ENCODE measurements at regions not wholly inside any gene's neighbourhood (a gene's known extent, or its start where the extent isn't known, plus 50 kb on each side); places are given as distances from the start of the nearest gene placed in this dataset.
"Not testable (repeated sequence)": the region's sequence is repeated elsewhere in the genome, so short reads cannot be mapped to it uniquely, and the experiment has no call there.

GRCh38 chr7:153958381-153958780, 93.8 kb upstream of the DPP6 start:
- H3K36me3 ChIP-seq (ENCODE audit: insufficient read depth, low read length); H3K4me3 ChIP-seq (ENCODE audit: low read depth in 1 of 2, low read length in 2 of 2); H3K4me1 ChIP-seq (ENCODE audit: insufficient read depth, low read length); H3K27me3 ChIP-seq (ENCODE audit: control insufficient read depth in 1 of 2, insufficient read depth in 2 of 2, low read length in 2 of 2); H3K27ac ChIP-seq (ENCODE audit: low read depth, low read length); H3K9ac ChIP-seq (ENCODE audit: low read length); H3K9me3 ChIP-seq (ENCODE audit: low read length): not testable (repeated sequence)

- H3K27me3 ChIP-seq (ENCODE audit: control insufficient read depth in 1 of 2, insufficient read depth in 2 of 2, low read length in 2 of 2); H3K4me3 ChIP-seq (ENCODE audit: low read depth in 1 of 2, low read length in 2 of 2); H3K27ac ChIP-seq (ENCODE audit: low read depth, low read length); H3K36me3 ChIP-seq (ENCODE audit: insufficient read depth, low read length); H3K4me1 ChIP-seq (ENCODE audit: insufficient read depth, low read length); H3K9me3 ChIP-seq (ENCODE audit: low read length); H3K9ac ChIP-seq (ENCODE audit: low read length): not testable (repeated sequence)
These were observed 93.4 kb upstream of the DPP6 start for GRCh38 chr7:153958789-153959188.

GRCh38 chr7:153964481-153965112, 87.6 kb upstream of the DPP6 start:
- not testable (repeated sequence) for H3K27ac ChIP-seq (ENCODE audit: low read depth, low read length); H3K4me3 ChIP-seq (ENCODE audit: low read depth in 1 of 2, low read length in 2 of 2); H3K9ac ChIP-seq (ENCODE audit: low read length); H3K27me3 ChIP-seq (ENCODE audit: control insufficient read depth in 1 of 2, insufficient read depth in 2 of 2, low read length in 2 of 2); H3K36me3 ChIP-seq (ENCODE audit: insufficient read depth, low read length); H3K9me3 ChIP-seq (ENCODE audit: low read length); H3K4me1 ChIP-seq (ENCODE audit: insufficient read depth, low read length)

GRCh38 chr7:153969016-153969415, 83.2 kb upstream of the DPP6 start:
- not testable (repeated sequence) for H3K9me3 ChIP-seq (ENCODE audit: low read length); H3K27ac ChIP-seq (ENCODE audit: low read depth, low read length); H3K36me3 ChIP-seq (ENCODE audit: insufficient read depth, low read length); H3K4me1 ChIP-seq (ENCODE audit: insufficient read depth, low read length); H3K9ac ChIP-seq (ENCODE audit: low read length); H3K27me3 ChIP-seq (ENCODE audit: control insufficient read depth in 1 of 2, insufficient read depth in 2 of 2, low read length in 2 of 2); H3K4me3 ChIP-seq (ENCODE audit: low read depth in 1 of 2, low read length in 2 of 2)

- not testable (repeated sequence) for H3K27me3 ChIP-seq (ENCODE audit: control insufficient read depth in 1 of 2, insufficient read depth in 2 of 2, low read length in 2 of 2); H3K9ac ChIP-seq (ENCODE audit: low read length); H3K9me3 ChIP-seq (ENCODE audit: low read length); H3K4me1 ChIP-seq (ENCODE audit: insufficient read depth, low read length); H3K4me3 ChIP-seq (ENCODE audit: low read depth in 1 of 2, low read length in 2 of 2); H3K27ac ChIP-seq (ENCODE audit: low read depth, low read length); H3K36me3 ChIP-seq (ENCODE audit: insufficient read depth, low read length)
These were observed 77.6 kb upstream of the DPP6 start for GRCh38 chr7:153974603-153975002.

- H3K9me3 ChIP-seq (ENCODE audit: low read length) = not testable (repeated sequence)
These were observed 75.5 kb upstream of the DPP6 start for GRCh38 chr7:153976745-153977144.

GRCh38 chr7:153983186-153983585, 69.0 kb upstream of the DPP6 start:
- not testable (repeated sequence) for H3K27me3 ChIP-seq (ENCODE audit: control insufficient read depth in 1 of 2, insufficient read depth in 2 of 2, low read length in 2 of 2); H3K36me3 ChIP-seq (ENCODE audit: insufficient read depth, low read length); H3K9ac ChIP-seq (ENCODE audit: low read length); H3K4me3 ChIP-seq (ENCODE audit: low read depth in 1 of 2, low read length in 2 of 2); H3K27ac ChIP-seq (ENCODE audit: low read depth, low read length); H3K4me1 ChIP-seq (ENCODE audit: insufficient read depth, low read length); H3K9me3 ChIP-seq (ENCODE audit: low read length)

More at GRCh38 chr7:153976745-153977144, 75.5 kb upstream of the DPP6 start:
- H3K27ac ChIP-seq (ENCODE audit: low read depth, low read length); H3K27me3 ChIP-seq (ENCODE audit: control insufficient read depth in 1 of 2, insufficient read depth in 2 of 2, low read length in 2 of 2); H3K4me1 ChIP-seq (ENCODE audit: insufficient read depth, low read length); H3K9ac ChIP-seq (ENCODE audit: low read length); H3K4me3 ChIP-seq (ENCODE audit: low read depth in 1 of 2, low read length in 2 of 2); H3K36me3 ChIP-seq (ENCODE audit: insufficient read depth, low read length): not testable (repeated sequence)

- not testable (repeated sequence) for H3K36me3 ChIP-seq (ENCODE audit: insufficient read depth, low read length); H3K27me3 ChIP-seq (ENCODE audit: control insufficient read depth in 1 of 2, insufficient read depth in 2 of 2, low read length in 2 of 2); H3K27ac ChIP-seq (ENCODE audit: low read depth, low read length); H3K9ac ChIP-seq (ENCODE audit: low read length); H3K4me3 ChIP-seq (ENCODE audit: low read depth in 1 of 2, low read length in 2 of 2); H3K9me3 ChIP-seq (ENCODE audit: low read length); H3K4me1 ChIP-seq (ENCODE audit: insufficient read depth, low read length)
These were observed 63.1 kb upstream of the DPP6 start for GRCh38 chr7:153989066-153989627.

- not testable (repeated sequence) for H3K36me3 ChIP-seq (ENCODE audit: insufficient read depth, low read length); H3K9me3 ChIP-seq (ENCODE audit: low read length); H3K27ac ChIP-seq (ENCODE audit: low read depth, low read length); H3K9ac ChIP-seq (ENCODE audit: low read length); H3K27me3 ChIP-seq (ENCODE audit: control insufficient read depth in 1 of 2, insufficient read depth in 2 of 2, low read length in 2 of 2); H3K4me1 ChIP-seq (ENCODE audit: insufficient read depth, low read length); H3K4me3 ChIP-seq (ENCODE audit: low read depth in 1 of 2, low read length in 2 of 2)
These were observed 62.3 kb upstream of the DPP6 start for GRCh38 chr7:153989742-153990425.

GRCh38 chr7:153991471-153991870, 60.7 kb upstream of the DPP6 start:
- H3K4me3 ChIP-seq (ENCODE audit: low read depth in 1 of 2, low read length in 2 of 2); H3K9ac ChIP-seq (ENCODE audit: low read length); H3K9me3 ChIP-seq (ENCODE audit: low read length); H3K4me1 ChIP-seq (ENCODE audit: insufficient read depth, low read length); H3K27me3 ChIP-seq (ENCODE audit: control insufficient read depth in 1 of 2, insufficient read depth in 2 of 2, low read length in 2 of 2); H3K36me3 ChIP-seq (ENCODE audit: insufficient read depth, low read length); H3K27ac ChIP-seq (ENCODE audit: low read depth, low read length): not testable (repeated sequence)

GRCh38 chr7:153993402-153993801, 58.8 kb upstream of the DPP6 start:
- H3K9me3 ChIP-seq (ENCODE audit: low read length); H3K27me3 ChIP-seq (ENCODE audit: control insufficient read depth in 1 of 2, insufficient read depth in 2 of 2, low read length in 2 of 2); H3K36me3 ChIP-seq (ENCODE audit: insufficient read depth, low read length); H3K9ac ChIP-seq (ENCODE audit: low read length); H3K27ac ChIP-seq (ENCODE audit: low read depth, low read length); H3K4me3 ChIP-seq (ENCODE audit: low read depth in 1 of 2, low read length in 2 of 2); H3K4me1 ChIP-seq (ENCODE audit: insufficient read depth, low read length): not testable (repeated sequence)

- H3K27ac ChIP-seq (ENCODE audit: low read depth, low read length); H3K4me1 ChIP-seq (ENCODE audit: insufficient read depth, low read length); H3K4me3 ChIP-seq (ENCODE audit: low read depth in 1 of 2, low read length in 2 of 2); H3K9ac ChIP-seq (ENCODE audit: low read length); H3K9me3 ChIP-seq (ENCODE audit: low read length); H3K27me3 ChIP-seq (ENCODE audit: control insufficient read depth in 1 of 2, insufficient read depth in 2 of 2, low read length in 2 of 2); H3K36me3 ChIP-seq (ENCODE audit: insufficient read depth, low read length): not testable (repeated sequence)
These were observed 53.3 kb upstream of the DPP6 start for GRCh38 chr7:153998896-153999295.
